HG03280 (cell line): ENCODE measurements at regions not wholly inside any gene's neighbourhood (a gene's known extent, or its start where the extent isn't known, plus 50 kb on each side); places are given as distances from the start of the nearest gene placed in this dataset.
"Not testable (repeated sequence)": the region's sequence is repeated elsewhere in the genome, so short reads cannot be mapped to it uniquely, and the experiment has no call there.

Experiments used
- ATAC-seq: cut with Tn5 transposase; IDR thresholded peaks from one replicate; pipeline ENCODE4 v1.9.1; 2021; ENCODE audit warnings: mild to moderate bottlenecking, moderate library complexity; ENCODE audit not compliant: unreplicated experiment

DNA sequence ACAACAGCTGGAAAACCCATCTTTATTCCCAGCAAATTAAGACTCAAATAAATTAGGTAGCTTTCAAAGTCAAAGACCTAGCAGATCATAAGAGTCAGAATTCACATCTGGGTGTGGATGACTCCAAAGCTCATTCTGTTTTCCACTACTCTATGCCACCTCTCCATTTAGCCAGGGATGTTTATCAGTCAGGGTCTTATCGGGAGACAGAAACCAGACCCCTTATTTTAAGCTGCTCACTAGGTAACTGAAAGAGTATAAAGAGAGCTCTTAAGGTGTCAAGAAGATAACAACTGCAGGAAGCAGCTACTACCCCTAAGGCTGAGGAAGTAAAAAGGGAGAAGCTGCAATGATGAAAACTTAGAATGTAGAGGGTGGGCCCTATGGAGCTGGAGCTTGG is 333.7 kb upstream of the KLF3 start:
- ATAC-seq, result no peak

DNA sequence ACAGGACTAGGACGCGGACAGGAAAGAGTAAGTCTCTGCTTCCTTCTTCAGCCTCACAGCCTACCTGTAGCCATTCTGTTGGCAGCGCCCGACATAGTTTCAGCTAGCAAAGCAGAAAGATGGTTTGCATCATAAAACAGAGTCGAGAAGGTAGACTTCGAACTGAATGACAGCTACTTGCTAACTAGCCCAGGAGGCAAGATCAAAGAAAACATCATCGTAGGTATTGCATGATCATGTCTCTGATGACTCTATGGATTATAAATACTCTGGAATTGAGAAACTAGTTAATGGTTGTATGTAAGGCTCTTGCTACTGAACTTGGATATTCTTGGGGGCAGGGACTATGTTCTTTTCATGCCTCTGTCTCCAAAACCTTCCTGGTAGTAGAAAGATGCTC is 333.1 kb upstream of the KLF3 start:
- no peak for ATAC-seq

DNA sequence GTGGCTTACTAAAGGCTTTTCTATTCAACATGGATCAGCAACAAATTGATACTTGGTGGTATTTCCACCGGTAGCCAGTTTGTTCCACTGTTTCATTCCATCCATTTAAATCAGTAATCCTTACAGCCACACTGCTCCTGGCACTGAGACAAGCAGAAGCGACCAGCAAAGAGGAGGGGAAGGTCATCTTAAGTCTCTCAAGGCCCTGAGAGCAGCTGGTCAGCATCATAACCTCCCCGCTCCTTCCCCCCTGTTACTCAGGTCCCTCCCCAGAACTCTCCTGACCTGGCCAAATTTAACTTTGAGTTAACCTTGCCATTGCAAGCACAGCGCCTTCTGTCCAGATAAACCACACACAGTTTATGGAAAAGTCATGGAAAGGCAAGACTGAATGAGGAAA is 331.3 kb upstream of the KLF3 start:
- ATAC-seq, result no peak

DNA sequence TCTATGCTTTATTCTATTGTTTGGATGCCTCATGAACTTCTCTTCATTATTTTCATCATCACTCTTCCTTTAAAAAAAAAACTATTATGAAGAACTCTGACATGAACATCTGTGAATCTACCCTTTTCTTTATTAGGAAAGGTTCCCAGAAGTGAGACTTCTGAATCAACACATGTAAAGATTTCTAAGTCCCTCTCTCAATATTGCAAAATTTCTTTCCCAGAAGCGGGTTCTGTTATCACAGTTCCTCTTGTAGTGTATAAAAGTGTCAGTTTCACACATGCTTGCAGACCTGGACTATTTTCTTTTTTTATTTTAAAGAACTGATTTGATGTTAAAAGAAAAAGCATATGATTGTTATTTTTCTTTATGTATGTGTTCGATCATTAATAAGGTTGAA is 330.8 kb upstream of the KLF3 start:
- no peak for ATAC-seq

DNA sequence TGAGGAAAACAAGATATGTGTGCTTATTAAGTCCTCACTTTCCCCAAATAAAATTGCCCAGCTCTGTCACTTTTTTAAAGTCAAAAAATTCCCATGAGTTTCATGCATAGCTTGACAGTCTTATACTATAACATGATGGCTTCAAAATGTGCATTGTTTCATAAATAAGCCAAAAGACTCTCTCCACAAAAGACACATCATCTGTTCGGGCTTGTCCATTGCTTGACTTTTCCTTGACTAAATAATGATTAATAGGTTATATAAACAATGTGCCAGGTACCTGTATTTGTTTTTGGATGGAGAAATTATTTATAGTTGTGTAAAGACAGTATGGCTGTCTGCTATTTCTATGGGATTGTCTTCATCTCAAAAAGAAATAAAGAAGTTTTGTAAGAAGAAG is 329.2 kb upstream of the KLF3 start:
- ATAC-seq, result no peak

DNA sequence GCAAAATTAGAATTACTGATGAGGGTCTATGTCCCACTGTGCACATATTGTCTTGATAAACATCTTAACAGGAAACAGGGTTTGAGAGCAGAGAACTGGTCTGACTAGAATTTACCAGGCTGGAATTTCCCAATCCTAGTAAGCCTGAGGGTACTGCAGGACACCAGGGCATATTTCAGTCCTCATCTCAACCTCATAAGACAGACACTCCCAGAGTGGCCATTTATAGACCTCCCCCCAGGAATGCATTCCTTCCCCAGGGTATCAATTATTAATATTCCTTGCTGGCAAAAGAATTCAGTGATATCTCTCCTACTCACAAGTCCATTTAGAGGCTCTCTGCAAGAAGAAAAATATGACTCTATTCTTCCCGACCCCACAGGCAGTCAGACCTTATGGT is 325.1 kb upstream of the KLF3 start:
- ATAC-seq, result not testable (repeated sequence)

DNA sequence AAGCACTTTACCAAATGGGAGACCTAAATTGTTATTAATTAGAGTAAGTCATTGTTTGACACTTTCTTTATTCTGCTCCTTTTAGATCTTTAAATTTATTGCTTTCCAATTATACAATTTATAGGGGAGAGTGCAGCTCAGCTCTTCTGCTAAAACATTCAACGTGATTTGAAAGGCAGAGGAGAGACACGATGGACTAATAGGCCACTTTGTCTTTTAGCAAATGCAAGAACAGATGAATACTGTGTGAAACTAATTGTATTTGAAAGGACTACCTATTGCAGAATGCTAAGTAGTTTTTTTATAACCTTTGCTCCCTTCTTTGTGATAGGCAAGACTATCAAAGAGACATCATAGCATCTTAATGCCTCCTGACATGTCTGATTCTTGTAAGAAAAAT is 320.4 kb upstream of the KLF3 start:
- ATAC-seq, result no peak

DNA sequence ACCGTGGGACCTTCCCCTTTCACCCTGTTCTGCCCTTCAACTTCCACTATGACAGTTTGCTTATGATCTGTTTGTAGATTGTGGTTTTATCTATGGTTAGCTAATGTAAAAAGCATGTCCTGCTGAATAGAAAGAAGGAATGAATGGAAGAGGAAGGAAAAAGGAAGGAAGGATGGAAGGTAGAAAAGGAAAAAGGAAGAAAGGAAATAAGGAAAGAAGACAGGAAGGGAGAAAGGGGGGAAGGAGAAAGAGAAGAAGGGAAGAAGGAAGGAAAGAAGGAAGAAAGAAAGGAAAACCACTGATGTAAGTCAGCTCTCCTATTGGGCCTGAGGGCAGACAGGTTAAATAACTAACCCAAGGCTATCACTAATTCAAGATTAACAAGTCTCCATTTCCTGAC is 319.1 kb upstream of the KLF3 start:
- no peak for ATAC-seq

DNA sequence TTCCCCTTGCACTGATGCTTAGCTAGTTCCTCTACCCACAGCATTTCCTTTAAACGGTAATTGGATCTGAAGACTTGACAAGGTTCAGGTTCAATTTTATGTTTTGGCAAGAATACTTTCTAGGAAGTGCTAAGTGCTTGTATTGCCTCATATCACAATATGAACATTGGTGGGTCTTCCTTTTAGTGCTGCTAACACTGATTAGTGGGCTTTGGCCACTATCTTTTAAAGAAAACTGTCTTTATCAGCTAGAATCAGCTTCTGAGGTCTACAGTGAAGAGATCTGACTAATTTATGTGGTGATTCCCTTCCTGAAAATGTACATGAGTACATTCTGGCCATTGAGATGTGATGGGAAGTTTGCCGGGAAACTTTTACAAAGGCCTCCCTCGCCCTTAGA is 316.7 kb upstream of the KLF3 start:
- no peak for ATAC-seq

DNA sequence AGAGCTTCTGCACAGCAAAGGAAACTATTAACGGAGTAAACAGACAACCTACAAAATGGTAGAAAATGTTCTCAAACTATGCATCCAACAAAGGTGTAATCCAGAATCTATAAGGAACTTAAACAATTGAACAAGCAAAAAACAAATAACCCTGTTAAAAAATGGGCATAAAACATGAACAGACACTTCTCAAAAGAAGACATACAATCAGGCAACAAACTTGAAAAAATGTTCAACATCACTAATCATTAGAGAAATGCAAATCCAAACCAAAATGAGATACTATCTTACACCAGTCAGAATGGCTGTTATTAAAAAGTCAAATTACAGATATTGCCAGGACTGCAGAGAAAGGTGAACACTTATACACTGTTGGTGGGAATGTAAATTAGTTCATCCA is 309.6 kb upstream of the KLF3 start:
- ATAC-seq, result no peak

DNA sequence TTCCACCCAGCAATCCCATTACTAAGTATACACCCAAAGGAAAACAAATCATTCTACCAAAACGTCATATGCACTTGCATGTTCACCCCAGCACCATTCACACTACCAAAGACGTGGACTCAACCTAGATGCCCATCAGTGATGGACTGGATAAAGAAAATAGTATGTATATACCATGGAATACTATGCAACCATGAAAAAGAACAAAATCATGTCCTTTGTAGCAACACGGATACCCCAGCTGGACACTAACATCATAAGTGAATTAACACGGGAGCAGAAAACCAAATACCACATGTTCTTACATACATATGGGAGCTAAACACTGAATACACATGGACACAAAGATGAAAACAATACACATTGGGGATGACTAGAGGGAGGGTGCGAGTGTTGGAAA is 309.1 kb upstream of the KLF3 start:
- no peak for ATAC-seq

DNA sequence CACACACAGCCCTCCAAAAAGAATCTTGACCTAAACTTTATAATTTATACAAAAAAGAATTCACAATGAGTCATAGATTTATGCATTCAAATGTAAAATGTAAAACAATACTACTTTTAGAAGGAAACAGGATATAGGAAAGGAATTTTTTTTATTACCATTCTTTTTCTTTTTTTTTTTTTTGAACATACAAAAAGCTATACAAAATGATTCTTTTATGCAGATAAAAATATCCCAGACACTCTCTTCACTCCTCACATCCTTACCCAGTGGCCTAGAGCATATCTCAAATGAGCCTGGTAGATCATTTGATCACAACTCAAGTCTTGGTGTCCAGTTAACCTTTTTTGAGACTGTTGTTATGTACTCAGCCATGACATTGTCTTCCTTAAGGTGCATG is 307.3 kb upstream of the KLF3 start:
- no peak for ATAC-seq

DNA sequence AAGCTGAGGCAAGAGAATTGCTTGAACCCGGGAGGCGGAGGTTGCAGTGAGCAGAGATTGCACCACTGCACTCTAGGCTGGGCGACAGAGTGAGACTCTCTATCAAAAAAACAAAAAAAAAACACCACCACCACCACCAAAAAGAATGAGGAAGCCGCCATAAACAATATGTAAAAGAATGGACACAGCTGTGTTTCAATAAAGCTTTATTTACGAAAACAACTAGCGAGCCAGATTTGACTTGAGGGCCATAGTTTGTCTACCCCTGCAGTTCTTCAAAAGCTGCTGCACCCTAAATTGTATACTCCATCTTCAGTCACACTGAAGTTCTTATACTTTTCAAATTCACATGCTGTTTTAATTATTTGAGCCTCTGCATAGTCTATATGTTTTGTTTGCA is 306.5 kb upstream of the KLF3 start:
- ATAC-seq, result no peak

DNA sequence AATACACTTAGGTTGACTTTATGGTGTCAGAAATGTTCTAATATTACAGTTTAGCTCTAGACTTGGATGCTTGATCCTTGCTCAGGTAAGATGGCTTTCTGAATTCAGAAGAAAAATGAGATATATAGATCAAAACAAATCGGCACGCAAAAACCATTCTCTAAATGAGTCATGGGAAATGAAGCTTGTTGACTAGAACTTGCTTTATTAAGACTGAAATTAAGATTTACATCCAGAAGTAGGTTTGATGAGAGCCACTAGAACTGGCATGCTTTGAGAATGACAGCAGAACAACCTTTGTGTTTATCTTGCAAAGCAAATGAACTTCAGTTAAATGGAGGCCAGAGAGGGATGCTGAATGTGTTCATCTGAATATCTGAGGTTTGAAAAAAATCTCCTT is 304.9 kb upstream of the KLF3 start:
- no peak for ATAC-seq

DNA sequence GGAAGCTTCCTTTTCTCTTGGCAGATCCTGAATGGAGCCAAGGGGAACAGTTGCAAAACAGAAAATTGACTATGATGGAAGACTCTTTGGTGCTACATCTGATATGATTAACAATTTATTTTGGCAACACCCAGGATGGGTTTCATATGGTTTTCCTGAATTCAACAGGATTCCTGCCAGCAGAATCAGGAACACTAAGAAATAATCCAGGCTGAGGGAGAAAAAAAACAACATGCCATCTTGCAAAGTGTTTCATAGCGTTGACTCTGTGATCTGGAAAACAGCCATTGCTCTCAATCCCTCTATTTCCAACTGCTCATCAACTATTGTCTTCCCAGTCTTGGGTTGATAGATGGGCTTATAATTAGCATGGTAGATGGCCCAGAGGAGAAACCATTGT is 303.8 kb upstream of the KLF3 start:
- ATAC-seq, result no peak

DNA sequence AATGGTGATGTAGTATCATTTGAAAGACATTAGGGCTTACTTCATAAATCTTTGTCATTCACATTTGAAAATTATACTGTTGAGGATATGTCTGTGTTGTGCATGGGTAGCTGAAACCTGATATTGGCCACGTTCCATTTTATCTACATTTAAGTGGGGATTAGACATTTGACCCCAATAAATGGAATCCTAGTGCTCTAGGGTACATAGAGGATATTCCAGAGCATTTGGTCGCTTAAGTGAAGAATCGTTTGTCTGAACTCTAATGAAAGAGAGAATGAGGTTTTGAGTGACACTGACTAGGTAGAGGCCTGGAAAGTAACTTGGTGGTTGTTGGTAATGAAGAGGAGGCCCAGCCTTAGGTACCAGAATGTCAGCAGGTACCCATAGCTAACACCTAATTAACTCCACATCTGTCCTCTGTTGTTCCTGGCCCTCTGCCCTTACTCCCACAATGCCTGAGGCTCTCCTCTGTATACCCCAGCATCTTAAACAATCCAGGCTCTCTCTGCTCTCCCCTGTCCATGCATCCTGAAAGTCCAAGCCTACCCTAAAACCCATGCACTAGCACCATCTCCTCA is 299.5 kb upstream of the KLF3 start:
- no peak for ATAC-seq

DNA sequence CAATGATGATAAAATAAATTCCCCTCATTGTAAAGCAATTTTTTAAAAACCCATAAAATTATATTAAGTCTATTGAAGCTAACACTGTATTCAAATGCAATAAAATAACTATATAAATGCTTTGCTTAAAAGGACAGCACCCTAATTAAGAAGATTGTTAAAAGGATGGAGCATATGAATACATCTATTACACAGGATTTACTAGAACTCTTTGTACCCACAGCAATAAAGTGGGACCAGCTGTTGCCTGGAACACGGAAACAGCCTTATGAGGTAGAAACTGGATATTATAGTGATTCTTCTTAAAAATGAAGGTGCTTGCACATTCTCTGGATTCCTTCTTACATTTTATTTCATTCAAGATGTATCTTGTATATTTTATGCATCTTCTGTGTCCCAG is 298.7 kb upstream of the KLF3 start:
- no peak for ATAC-seq

DNA sequence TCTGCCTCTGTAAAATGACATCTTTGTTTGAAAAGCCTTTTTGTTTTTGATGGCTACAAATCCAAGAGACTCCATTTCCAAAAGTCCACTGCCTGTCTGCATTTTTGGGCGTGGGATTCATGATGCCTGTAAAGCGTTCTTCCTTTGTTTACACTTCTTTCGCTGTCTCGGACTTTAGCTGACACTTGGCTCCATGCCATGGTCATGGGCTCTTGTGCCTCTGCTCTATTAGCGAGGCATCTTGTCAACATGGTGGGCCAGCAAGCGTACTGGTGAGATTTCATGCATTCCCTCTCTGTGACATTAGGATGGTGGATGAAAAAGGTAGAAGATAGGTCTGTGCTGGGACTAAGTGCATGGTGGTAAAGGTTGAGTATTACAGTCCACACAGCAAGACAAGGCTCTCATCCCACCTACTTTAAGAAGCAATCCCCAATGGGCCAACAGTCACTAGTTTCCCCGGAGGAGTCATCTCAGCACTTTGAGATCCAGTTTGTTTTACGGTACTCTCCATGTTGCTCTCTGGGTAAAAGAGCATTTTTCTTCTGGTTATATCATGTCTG is 298.2 kb upstream of the KLF3 start:
- no peak for ATAC-seq

DNA sequence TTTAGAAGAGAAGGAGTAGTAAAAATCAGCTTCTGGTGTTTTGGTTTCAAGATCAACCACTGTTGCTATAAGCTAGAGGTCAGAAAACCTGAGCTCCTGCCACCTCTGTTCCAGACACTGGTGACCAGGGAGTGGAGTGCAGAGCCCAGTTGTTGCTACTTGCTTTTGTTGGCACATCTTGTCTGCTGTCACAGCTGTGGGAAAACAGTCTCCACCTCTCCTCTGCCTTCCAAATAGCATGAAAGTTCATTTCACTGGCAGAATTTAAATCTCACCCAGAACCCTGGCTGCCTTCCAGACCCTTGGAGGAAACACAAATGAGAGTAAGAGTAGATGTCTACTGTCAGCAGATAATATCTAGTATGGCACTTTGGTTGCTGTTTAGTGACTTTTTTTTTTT is 297.5 kb upstream of the KLF3 start:
- ATAC-seq, result no peak

DNA sequence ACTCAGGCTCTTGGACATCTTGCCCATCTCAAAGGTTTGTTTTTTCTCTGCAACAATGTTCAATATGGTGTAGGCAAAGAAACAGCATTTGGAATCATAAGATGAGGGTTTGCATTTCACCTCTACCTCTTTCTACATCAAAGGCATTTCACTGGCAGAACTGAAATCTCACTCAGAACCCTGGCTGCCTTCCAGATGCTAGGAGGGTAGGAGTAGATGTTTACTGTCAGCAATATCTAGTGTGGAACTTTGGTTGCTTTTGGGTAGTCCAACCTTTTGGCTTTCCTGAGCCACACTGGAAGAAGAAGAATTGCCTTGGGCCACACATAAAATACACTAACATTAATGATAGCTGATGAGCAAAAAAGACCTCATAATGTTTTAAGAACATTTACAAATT is 297.0 kb upstream of the KLF3 start:
- no peak for ATAC-seq

DNA sequence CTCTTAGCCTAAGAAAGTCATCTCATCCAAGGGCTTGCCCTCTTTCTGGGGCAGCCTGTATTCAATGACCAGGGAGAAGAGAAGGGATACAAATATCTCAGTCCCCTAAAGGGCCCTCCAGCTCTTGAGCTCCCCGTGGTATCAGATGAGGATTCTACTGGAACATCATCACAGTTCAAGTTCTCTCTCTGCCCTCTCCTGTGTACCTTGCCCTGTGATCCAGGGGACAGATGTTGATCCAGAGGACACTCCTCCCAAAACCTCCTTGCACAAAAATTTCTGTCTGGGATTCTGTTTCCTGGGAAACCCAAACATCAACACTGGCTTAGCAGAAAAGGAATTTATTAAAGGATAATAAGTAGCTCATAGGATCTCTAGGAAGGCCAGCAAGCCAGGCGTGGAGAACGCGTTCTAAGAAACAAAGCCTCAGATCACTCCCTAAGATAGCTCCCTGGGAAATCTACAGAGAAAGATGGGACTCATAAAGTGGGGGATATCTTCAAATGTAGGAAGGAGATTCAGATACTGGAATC is 296.3 kb upstream of the KLF3 start:
- no peak for ATAC-seq

DNA sequence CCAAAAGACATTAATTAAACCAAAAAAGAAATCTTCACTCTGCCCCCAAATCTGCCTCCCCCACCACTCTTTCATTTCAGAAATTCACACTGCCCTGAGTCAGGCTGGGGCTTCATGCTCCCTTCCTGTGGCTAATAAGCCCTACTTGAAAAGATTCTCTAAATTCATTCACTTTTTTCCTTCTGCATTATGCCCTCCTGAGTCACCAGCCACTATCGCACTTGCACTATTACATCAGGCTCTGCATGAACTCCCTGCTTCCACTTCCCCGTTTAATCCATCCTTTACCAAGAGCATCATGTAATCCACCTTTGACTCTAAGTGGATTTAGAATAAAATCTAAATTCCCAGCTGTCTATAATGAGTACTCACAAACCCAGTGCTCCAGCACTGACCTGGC is 295.4 kb upstream of the KLF3 start:
- no peak for ATAC-seq

DNA sequence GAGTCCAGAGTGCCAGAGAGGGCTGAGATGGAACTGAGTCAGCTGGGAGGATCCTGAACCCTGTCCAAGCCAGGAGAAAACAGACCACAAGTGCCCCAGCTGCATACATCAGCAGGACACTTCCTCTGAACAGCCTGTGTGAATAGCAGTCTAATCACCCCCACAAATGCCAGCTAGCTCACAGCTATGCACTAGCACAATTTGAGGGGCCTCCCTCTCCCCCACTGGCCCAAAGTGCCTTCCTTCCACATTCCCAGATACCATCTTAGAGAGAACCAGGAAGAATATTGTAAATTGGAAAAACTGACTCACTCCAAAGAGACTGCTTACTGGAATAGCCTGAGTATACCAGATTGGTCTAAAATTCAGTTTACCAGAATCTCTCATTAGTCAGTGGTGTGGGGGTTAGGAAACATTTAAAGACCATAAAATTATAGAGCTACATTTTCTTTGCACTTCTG is 292.6 kb upstream of the KLF3 start:
- ATAC-seq, result no peak
